NCI-H2196 treated with DMSO at 0.1 percent for 48 hours (cell line): ENCODE measurements at regions not wholly inside any gene's neighbourhood (a gene's known extent, or its start where the extent isn't known, plus 50 kb on each side); places are given as distances from the start of the nearest gene placed in this dataset.

Experiments
- DNase-seq: peaks from one replicate; lab custom pipeline; 2025; ENCODE audit not compliant: unreplicated experiment; lab: John Stamatoyannopoulos, UW

DNA sequence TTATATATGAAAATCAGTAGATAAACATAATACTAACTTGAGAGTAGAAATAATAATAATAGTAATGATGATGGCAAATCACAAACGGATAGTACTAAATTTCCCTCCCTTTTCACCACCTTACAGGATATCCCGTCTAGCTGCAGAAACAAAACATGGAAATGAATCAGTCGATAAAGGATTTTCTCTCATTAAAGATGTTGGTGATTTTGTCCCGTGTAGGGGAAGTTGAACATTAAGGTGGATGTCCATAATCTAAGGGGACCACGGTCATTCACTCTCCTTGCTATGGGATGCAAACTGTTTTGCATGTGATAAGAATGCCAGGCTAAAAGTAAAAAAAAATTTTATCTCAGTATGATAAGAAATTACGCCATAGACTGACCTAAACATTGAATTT is 1027.7 kb upstream of the NR2F2 start:
- DNase-seq, result no peak

DNA sequence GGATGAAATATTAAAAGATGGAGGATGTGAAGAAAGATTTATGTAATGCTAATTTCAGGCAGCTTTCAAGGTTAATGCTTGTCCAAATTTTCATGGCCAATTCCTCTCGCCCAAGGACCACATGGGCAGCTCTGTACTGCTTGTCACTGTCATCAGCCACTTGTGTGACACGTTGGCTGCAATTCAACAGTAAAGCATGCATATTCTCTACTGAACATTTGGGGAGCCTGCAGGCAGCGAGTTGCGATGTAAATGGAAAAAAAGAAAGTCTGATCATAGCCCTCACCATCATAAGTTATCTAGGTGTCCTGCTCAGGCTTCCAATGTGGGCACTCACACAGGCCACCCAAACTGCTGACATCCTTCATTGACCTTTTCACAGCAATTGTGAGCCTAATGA is 1026.8 kb upstream of the NR2F2 start:
- DNase-seq, result no peak

DNA sequence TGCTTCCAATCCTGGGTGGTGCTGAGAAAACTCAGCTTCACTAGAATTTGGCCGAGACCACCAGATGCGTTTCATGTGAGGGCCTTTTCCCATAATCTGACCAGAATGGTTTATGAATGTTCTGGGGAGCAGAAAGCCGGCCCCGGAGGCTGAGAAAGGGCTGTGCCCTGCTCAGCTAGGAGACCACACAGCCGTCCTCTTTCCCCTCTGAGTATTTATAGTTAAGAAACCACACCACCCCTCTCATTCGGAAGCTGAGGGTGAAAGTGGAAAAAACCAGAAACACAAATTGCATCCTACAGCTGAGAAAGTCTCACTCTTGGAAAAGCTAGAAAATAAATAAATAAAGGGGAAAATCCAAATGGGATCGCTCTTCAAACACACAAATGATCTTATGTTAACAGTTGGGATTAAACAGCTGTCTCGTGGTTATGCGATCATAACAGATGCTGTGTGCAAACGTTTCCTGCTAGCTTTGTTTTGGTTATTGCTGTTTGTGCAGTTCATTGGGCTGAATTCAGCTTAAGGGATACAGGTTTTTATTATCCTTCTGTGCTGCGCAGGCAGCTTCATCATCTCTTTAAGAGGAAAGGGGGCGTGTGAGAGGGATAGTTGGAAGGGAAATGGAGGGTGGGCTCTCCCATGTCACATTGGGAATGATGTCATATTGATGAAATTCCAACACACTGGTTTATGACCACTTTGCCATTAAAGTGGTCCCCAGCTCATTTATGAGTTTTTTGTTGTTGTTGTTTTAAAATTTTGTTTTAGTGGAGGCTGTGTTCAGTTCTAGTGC is 1026.2 kb upstream of the NR2F2 start:
- no peak for DNase-seq

DNA sequence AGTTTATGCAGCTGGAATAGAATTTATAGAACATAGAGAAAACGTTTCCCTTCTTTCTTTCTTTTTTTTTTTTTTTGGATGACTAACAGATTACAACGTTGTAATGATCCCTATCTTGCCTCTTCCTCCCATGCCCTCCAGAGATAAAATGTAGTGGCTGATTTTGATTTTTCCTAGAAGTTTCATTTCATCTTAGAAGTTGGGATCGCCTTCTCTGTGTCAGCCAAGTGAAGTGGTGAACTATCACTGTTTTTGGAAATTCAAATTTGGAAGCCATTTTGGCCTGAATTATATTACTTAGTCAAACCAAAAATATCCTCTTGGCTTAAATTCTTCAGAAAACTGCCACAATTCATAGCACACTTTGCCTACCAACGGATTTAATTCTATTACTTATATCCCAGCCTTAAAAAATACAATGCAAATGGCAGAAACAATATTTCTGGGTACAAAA is 1025.5 kb upstream of the NR2F2 start:
- DNase-seq, result no peak

DNA sequence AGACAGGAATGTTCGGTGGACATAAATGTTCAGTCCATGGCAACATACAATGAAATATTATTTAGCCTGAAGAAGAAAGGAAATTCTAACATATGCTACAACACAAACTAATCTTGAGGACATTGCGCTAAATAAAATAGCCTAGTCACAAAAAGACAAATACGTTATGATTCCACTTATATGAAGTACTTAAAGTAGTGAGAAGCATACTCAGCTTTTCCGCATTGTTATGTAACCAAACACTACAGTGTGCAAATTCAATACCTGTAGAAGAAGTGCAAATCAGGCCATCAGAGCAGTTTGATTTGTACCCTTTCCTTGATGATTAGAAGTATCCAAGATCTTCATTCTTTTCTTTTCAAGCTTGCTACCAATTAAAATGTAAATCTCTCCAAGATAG is 1023.4 kb upstream of the NR2F2 start:
- no peak for DNase-seq

DNA sequence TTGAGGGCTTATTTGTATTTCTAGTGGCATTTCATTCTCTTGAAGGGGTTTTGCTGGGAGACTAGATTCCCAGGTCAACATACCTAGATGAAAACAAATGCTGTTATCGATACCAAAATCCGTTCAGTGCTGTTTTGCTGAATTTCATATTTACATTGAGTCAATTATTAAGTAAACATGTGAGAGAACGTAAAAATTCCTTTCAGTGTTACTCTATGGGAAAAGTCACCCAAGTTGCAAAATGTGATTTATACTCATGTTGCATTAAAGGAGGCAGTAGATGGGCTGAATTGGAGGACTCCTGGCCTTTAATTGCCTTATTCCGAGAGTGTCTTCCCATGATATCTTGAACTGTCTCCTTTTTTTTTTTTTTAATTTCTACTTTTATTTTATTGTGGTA is 1011.3 kb upstream of the NR2F2 start:
- no peak for DNase-seq

DNA sequence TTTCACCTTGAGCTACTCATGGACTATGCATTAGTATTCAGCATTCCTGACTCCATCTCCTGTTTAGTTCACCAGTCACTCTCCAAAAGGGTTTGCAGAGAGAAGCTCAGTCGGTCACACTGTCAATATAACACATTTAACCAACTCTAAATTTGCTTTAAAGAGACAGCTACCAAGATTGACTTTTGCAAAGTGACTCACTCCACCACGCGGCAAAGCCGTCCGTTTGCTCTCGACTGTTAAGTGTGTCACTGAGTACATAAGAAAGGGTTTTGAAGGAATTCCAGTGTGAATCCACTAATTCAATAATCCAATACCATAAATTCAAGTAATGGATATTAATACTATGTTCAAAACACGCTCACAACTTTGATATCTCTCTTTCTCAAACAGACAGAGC is 1006.7 kb upstream of the NR2F2 start:
- DNase-seq, result no peak

DNA sequence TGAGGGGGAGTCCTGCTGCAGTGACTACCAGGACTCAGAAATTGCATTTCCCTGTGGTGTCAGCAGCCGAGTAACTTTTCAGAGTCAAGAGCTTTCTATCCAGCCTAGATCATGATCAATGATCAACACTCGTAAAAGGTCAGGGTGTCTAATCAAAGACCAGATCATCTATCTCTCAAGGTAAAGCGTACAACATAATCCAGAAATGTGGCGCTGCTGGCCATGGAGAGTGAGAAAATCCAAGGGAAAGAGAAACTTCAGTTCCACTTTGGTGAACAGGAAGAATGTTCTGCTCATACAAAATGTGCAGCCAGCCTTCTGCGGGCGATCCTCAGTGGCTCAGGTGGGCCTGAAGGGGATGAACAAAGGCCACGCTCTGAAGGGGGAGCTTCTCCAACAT is 1005.8 kb upstream of the NR2F2 start:
- DNase-seq, result no peak

DNA sequence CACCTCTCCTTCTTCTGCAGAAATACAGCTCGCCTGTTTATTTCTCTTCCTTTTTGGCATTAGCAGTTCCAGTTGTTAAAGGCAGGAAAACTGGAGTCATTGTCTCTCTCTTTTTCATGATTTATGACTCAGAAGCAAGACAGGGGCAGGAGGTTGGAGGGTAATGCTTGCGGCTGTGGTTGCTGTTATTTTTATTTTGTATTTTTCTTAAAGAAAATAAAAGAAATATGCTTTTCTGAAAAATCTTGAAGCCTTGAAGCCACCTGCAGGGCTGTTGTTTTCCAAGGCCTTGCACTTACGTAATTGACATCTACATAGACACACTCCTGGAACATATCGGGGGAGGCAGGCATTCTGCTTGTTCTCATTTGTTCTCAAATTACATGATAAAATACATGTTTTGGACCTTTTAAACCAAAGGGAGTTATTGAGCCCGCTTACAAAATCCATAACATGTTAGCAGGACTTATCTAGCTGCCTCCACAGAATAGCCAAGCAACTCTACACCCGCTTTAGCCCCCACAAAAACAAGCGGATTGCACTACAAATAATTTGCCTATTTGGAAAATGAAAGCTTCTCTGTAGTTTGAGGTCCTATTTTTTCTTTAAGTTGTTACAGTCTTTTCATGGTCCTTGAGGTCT is 1004.6 kb upstream of the NR2F2 start:
- DNase-seq, result no peak

DNA sequence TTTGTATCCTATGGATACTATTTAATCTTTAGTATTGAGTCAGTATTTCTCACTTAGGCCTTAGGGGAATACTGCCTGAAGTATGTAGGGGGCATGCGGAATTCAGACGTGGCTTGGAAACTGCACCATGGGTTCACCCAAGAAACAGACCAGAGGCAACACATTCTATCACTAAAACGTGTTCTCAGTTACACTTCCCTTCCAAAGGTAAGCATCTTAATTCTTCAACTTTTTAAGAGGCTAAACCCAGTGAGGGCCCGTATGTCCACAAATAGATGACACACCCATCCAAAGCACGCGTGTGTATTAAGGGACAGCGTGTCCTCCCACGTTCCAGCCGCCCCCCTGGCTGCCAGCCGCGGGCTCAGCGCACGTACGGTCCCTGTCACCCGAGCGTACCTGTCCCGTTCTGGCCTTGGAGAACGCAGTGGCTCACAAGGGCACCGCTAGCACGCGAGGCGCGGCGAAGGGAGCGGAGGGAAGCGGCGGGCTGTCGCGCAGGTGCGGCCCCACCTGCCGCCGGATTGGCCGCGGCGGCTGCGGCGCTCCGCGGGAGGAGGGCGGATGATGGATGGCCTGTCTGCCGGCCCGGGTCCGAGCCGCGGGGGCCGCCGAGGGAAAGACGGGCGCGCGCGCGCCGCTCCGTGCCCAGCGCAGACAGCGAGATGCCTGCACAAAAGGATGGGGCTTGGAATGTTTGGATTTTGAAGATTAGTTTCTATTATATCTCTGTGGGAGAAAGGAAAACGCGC is 1003.9 kb upstream of the NR2F2 start:
- no peak for DNase-seq

DNA sequence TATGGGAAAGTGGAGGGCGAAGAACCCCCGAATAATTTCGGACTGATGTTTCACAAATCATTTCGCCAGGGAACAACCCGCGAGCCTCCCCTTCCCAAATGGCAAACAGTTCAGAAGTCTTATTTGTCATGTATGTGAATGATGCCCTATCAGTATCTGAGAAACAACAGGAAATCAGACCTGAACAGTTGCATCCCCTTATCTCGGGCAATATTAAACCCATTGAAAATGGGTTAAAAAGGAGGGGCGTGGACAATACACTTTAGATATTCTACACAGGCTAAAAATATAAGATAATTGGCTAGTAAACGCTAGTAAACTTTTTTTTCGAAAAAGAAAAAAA is 1003.3 kb upstream of the NR2F2 start:
- no peak for DNase-seq

DNA sequence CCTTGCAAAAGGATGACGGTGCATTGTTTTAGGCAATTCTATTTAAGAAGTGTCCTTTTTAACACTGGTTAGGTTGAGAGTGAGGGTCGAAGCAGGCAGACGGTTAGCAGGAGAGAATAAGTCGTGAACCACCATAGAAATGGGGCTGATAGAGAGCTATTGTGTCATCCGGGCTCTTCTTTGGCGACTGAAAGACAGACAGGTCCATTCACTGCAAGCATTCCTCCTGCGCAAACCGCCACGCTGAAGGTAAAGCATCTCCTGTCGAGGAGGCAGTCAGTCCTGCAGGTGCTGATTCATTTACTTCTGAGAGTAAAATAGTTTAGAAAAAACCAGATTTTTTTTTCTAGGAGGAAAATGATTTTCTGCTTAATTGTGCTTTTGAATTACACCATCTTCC is 1002.8 kb upstream of the NR2F2 start:
- no peak for DNase-seq

DNA sequence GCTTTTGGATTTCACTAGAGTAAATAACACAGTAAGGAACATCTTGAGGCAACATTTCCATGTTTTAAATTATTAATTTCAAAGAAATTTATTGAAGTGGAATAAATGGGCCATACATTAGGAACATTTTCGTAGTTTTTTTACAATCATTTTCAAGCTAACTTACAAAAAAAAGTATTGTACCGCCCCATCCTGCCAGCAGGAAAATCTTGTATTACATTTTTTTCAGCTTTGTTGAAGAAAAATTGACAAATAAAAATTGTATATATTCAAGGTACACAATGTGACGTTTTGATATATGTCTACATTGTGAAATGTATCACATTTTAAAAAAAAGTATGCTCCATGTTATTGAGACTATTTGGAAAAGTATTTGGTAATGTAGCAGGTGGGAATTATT is 1001.9 kb upstream of the NR2F2 start:
- no peak for DNase-seq

DNA sequence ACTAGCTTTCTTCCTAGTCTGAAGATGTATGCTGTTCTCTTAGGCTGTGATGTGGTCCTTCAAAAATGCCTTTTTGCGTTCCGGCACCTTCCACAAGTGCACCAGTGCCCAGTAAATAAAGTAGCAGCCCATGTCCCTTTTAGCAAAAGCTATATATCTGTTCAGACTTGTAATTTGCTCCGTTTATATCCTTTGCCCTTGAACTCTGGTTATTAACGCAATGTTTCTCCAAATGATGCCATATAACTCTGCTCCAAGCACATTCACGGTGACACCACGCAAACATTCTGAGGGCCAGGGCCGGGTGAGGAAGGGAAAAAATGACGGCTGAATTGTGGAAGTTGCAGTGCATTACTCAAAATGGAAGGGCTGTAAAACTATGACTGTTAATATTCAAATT is 1001.1 kb upstream of the NR2F2 start:
- no peak for DNase-seq

DNA sequence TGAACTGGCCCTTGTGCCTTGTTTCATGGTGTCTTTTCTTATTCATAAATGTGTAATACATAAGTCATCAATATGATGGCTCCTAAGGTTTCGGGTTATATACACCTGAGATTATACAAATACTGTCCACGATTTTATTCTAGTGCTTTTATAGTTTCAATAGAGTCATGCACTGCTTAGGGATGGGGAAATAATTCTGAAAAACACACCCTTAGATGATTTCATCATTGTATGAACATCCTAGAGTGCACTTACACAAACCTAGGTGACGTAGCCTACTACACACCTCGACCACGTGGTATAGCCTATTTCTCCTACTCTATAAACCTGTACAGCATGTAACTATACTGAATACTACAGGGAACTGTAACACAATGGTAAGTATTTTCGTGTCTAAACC is 988.8 kb upstream of the NR2F2 start:
- no peak for DNase-seq

DNA sequence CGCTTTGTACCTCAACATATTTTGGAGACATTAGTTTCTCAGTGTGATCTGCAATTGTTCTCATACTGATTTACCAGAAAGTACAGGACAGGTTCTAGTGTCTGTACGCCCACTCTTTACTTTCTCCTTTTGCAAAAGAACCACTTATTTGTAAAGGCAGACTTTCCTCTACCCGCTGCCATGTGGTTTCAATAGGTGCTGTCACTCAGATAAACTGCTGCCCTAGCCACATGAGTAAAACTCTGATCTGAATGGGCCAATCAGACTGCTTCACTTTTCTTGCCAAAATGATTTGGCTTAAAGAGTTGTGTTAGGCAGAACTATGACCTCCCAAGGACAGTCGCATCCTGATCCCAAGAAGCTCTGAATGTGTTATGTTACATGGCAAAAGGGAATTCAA is 984.6 kb upstream of the NR2F2 start:
- DNase-seq, result no peak

DNA sequence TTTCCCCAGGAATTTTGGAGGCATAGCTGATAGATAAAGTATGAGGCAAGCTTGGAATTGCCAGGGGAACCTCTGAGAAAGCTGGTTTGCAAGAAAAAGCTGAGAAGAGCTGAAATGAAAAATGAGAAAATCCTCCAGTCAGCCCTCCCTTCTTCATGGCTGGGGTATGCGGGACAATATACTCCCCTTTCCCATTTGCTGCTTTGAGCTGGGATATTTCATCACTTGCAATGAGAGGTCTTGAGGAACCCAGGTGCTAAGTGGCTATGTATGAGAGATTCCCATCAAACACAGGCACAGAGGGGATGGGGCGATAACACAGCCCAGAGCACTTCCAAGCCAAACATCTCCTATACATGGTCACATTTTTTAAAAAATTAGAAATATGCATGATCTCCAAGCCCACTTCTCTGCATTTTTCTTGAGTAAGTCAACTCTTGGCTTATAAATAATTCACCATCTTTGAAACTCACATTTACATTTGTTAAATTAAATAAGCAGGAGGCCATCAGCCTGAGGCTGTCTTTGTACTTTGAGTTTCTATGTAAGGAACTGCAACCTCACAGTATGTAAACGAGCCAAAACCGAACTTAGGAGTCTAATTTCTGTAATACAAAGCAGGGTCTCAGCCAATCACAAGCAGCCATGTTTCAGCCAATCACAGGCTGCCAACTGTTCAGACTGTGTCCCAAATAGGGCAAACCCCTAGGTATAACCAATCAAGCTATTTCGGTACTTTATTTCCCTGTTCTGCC is 983.6 kb upstream of the NR2F2 start:
- DNase-seq, result no peak

DNA sequence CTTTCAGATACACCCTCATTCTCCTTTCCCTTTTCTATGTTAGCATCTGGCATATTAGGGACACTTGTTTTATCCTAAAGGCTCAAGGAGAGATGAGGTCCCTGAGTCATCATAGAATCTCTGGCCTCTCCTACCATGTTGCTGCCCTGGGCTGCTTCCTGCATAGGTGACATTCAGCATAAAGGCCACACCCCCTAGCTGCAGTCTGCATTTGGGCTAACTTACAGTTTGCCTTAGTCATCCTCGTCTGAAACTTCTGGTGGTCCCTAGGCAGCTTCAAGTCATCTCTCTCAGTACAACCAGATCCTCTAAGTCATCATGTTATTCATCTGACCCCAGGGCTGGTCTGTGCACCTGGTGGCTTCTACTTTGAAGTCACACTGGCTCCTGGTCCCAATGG is 982.7 kb upstream of the NR2F2 start:
- DNase-seq, result no peak

DNA sequence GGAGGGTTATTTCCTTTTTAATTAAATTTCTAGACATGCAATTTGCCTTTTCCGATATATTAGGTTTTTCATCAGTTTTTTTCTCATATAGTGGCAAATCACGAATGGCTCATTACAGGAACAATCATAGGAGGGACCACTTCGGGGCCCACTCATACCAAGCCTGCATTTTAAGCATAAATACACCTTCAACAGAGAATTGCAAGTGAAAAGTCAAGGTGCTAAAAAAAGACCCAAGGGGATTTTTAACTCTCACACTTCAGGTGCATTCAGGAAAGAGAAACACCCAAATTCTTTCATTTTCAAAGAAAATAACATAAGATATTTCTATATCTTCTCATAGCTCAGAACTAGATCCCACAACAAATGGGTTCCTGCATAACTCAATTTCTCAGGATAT is 979.6 kb upstream of the NR2F2 start:
- DNase-seq, result no peak

DNA sequence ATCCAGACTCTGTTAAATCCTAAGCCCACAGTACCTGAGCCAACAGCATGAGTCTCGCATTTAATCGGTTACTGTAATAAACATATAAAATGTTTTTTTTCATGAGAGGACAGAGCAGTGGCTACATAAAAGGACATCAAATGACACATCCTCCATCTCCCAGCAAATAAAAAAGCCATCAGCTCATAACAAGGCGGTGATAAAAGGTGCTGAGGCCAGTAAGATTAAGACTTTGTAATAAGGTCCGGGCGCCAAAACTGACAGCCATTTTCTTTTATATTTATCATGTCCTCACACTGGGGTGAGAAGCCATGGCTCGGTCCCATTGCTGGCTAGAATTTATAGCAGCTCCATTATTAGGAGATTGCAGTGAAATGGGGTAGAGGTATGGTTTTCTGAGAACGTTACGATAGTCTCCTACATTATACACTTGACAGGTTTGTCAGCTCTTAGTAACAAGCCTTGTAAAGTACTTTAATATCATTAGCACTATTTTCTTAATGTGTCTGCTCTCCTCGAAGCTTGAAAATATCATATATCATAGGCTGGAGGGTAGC is 977.8 kb upstream of the NR2F2 start:
- no peak for DNase-seq

DNA sequence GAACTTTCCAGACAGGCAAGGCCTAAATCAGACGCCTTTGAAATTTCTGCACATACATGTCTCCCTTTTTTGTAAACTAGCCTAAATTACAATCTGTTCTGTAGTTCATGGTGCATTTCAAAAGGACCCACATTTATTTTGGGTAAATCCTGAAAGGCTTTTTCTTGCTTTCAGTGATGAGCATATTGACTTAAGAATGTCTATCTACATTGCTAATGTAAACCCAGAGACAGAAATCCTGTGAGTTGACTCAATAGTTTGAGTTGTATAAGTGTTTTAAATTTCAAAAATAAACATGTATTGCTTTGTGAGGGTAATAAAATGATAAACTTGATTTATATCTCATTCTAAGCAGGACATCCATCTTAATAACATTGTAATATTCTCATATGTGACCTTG is 977.0 kb upstream of the NR2F2 start:
- no peak for DNase-seq
